ENCODE measurements at regions not wholly inside any gene's neighbourhood (a gene's known extent, or its start where the extent isn't known, plus 50 kb on each side); places are given as distances from the start of the nearest gene placed in this dataset.

GRCh38 chr3:76547674-76548073 lies 492.2 kb upstream of the ROBO2 start:
- no peak for DNase-seq

GRCh38 chr3:76550522-76551201 lies 489.2 kb upstream of the ROBO2 start:
- Histone ChIP-seq H3K27ac (no peak overlapping the region), H3K4me1 (no peaks in the 10 kb centered on the region), H3K27me3 (no peaks in the 10 kb centered on the region), H3K9me3 (no peaks in the 10 kb centered on the region), H3K36me3 (no peaks in the 10 kb centered on the region), H3K4me3 (no peak overlapping the region)
- TF ChIP-seq POLR2A (IDR thresholded peaks at IDR 0.05) (no peak), CTCF (IDR thresholded peaks at IDR 0.05) (no peak)
- DNase-seq: no peak

More at GRCh38 chr3:76547674-76548073, 492.2 kb upstream of the ROBO2 start:
- Histone ChIP-seq H3K4me1 (no peaks in the 10 kb centered on the region), H3K27ac (no peak overlapping the region), H3K4me3 (no peak overlapping the region), H3K27me3 (no peaks in the 10 kb centered on the region), H3K36me3 (no peaks in the 10 kb centered on the region), H3K9me3 (no peaks in the 10 kb centered on the region)
- TF ChIP-seq POLR2A (IDR thresholded peaks at IDR 0.05) (no peak), CTCF (IDR thresholded peaks at IDR 0.05) (no peak)

- Histone ChIP-seq H3K4me3 (no peak overlapping the region), H3K4me1 (no peaks in the 10 kb centered on the region), H3K27me3 (no peaks in the 10 kb centered on the region), H3K27ac (no peak overlapping the region), H3K9me3 (no peaks in the 10 kb centered on the region), H3K36me3 (no peaks in the 10 kb centered on the region)
- TF ChIP-seq CTCF (IDR thresholded peaks at IDR 0.05) (no peak), POLR2A (IDR thresholded peaks at IDR 0.05) (no peak)
- no peak for DNase-seq
These were observed 488.2 kb upstream of the ROBO2 start for GRCh38 chr3:76551739-76552138.

GRCh38 chr3:76552653-76553052 lies 487.2 kb upstream of the ROBO2 start:
- no peak overlapping the region for H3K27ac ChIP-seq
- no peak for TF ChIP-seq POLR2A (IDR thresholded peaks at IDR 0.05)
- no peak for TF ChIP-seq CTCF (IDR thresholded peaks at IDR 0.05)
- H3K4me1 ChIP-seq: no peaks in the 10 kb centered on the region
- no peak overlapping the region for H3K4me3 ChIP-seq
- H3K27me3 ChIP-seq: no peaks in the 10 kb centered on the region
- H3K36me3 ChIP-seq: no peaks in the 10 kb centered on the region
- no peaks in the 10 kb centered on the region for H3K9me3 ChIP-seq
- DNase-seq: no peak

- no peak for DNase-seq
- Histone ChIP-seq H3K27ac (no peak overlapping the region), H3K9me3 (no peaks in the 10 kb centered on the region), H3K4me3 (no peak overlapping the region), H3K27me3 (no peaks in the 10 kb centered on the region), H3K36me3 (no peaks in the 10 kb centered on the region), H3K4me1 (no peaks in the 10 kb centered on the region)
- TF ChIP-seq POLR2A (IDR thresholded peaks at IDR 0.05) (no peak), CTCF (IDR thresholded peaks at IDR 0.05) (no peak)
These were observed 485.2 kb upstream of the ROBO2 start for GRCh38 chr3:76554707-76555106.

All from Peyer's patch (tissue), 4 donors.